Adrenal gland (tissue), 9 donors: ENCODE measurements at regions not wholly inside any gene's neighbourhood (a gene's known extent, or its start where the extent isn't known, plus 50 kb on each side); places are given as distances from the start of the nearest gene placed in this dataset.
"Not testable (repeated sequence)": the region's sequence is repeated elsewhere in the genome, so short reads cannot be mapped to it uniquely, and the experiment has no call there.

Source experiments
- DNase-seq, 7 donors: peaks; one replicate each; pipeline ENCODE4 v3.0.0-alpha.2; 2019 to 2020
- H3K27ac ChIP-seq, 5 donors: fragments of 200-600 bp; sonication (generic) in 4 of 5; 1 replicate in 3 of 5; 2 replicates in 2 of 5; pipeline versions ENCODE4 v1.5.1 to v1.8.0; 2016 to 2020; ENCODE audit warnings: mild to moderate bottlenecking in 1 of 5
- H3K27me3 ChIP-seq: fragments of 200-600 bp; 2 replicates; pipeline ENCODE4 v1.8.0; 2021
- H3K36me3 ChIP-seq, 2 donors: fragments of 200-600 bp; replicated peaks in 1 of 2; 1 replicate in 1 of 2; 2 replicates in 1 of 2; pipeline versions ENCODE4 v1.5.1 to v1.8.0; 2018 to 2022
- H3K4me1 ChIP-seq, 2 donors: fragments of 200-600 bp; replicated peaks in 1 of 2; 1 replicate in 1 of 2; 2 replicates in 1 of 2; pipeline versions ENCODE4 v1.5.1 to v1.8.0; 2018 to 2021
- H3K4me3 ChIP-seq, 4 donors: fragments of 200-600 bp; sonication (generic) in 3 of 4; one replicate each; pipeline ENCODE4 v1.5.1; 2016 to 2018
- H3K9me3 ChIP-seq, 3 donors: fragments of 200-600 bp; sonication (generic) in 1 of 3; replicated peaks in 1 of 3; 1 replicate in 2 of 3; 2 replicates in 1 of 3; pipeline versions ENCODE4 v1.5.1 to v1.8.0; 2016 to 2021
- CTCF ChIP-seq, 6 experiments: fragments of 450-650 bp in 4 of 6; fragments of 200-600 bp in 2 of 6; sonication (generic) in 1 of 6; IDR thresholded peaks; 1 replicate in 5 of 6; 2 replicates in 1 of 6; pipeline versions ENCODE4 v1.5.1 to v1.8.0; 2016 to 2021; ENCODE audit warnings: antibody characterized with exemption in 6 of 6, mild to moderate bottlenecking in 2 of 6, moderate library complexity in 1 of 6
- POLR2A ChIP-seq, 2 donors: fragments of 450-650 bp; IDR thresholded peaks; one replicate each; pipeline ENCODE4 v1.6.1; 2017; ENCODE audit warnings: antibody characterized with exemption in 2 of 2, mild to moderate bottlenecking in 2 of 2, moderate library complexity in 1 of 2
- WGBS, 4 donors: extraction: QIAGEN DNeasy Blood & Tissue Kit in 2 of 4; methylation state at CpG; one replicate each; pipeline versions ENCODE4 v1.1.5 to v1.1.7; 2013 to 2017; 5-methylcytosine and 5-hydroxymethylcytosine counted together
- intact Hi-C, 2 donors: fragments of 100-400 bp; cut with DNase I; formaldehyde crosslinking; loops; one replicate each; pipeline versions ENCODE4 v1.14.1 to v1.15.0; 2022 to 2023
- donor health status: healthy with polysubstance abuse.
- donor health status: Bipolar disorder and iron deficiency.
- donor health status: DM: yes; HTN: yes; CAD: no.
- donor health status: DM: no; HTN: no; CAD: no.
- donor health status: DM: no; HTN: no; CAD: no.

GRCh38 chr1:30446095-30446494, 277.3 kb downstream of the MATN1 start:
- no peaks in the 10 kb centered on the region for H3K9me3 ChIP-seq
- no peak overlapping the region for H3K27ac ChIP-seq
- peak in 1 of 7 donors; percentile 9 for DNase-seq
- no peaks in the 10 kb centered on the region for H3K36me3 ChIP-seq
- H3K4me1 ChIP-seq, result no peaks in the 10 kb centered on the region
- no peak overlapping the region for H3K4me3 ChIP-seq
- intact Hi-C loops, result no loop called here
- H3K27me3 ChIP-seq, result no peaks in the 10 kb centered on the region
- WGBS, 4 donors, result 51 to 76% (median 64%) methylated on average over 5 to 11 of the region's 11 CpGs
- TF ChIP-seq POLR2A (IDR thresholded peaks at IDR 0.05) (no peak), CTCF (IDR thresholded peaks at IDR 0.05) (no peak)

GRCh38 chr1:30445449-30445848, 277.9 kb downstream of the MATN1 start:
- peak in 1 of 7 donors; percentile 25 for DNase-seq
- WGBS, 4 donors, result 69 to 77% (median 70%) methylated on average over 10 of the region's 10 CpGs
- Histone ChIP-seq H3K27ac (no peak overlapping the region), H3K36me3 (no peaks in the 10 kb centered on the region), H3K9me3 (no peaks in the 10 kb centered on the region), H3K27me3 (no peaks in the 10 kb centered on the region), H3K4me1 (no peaks in the 10 kb centered on the region), H3K4me3 (no peak overlapping the region)
- intact Hi-C loops, result no loop called here
- TF ChIP-seq CTCF (IDR thresholded peaks at IDR 0.05), result no peak
- no peak for TF ChIP-seq POLR2A (IDR thresholded peaks at IDR 0.05)

DNA sequence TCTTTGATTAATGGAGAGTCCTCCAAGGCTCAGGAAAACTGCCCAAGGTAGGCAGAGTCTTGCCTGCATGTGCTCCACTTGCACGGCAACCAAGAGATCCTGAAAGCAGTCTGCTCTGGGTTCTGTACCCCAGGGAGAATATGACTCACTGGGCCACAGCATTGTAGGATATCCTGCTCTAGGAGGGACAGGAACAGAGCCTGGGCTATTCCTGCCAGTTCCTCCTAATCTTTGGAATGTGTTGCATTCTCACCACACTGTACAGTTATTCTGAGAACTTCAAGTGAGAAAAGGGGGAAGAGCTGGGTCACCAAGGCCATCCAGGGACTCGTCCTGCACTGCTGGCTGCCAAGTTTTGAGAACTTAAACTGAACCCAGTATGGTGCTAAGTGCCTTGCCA, 278.5 kb downstream of the MATN1 start:
- DNase-seq, result peak in 1 of 7 donors; percentile 4
- Histone ChIP-seq H3K4me1 (no peaks in the 10 kb centered on the region), H3K9me3 (no peaks in the 10 kb centered on the region), H3K4me3 (no peak overlapping the region), H3K27ac (no peak overlapping the region), H3K36me3 (no peaks in the 10 kb centered on the region), H3K27me3 (no peaks in the 10 kb centered on the region)
- 33 to 47% (median 43%) methylated on average over 2 of the region's 2 CpGs for WGBS, 4 donors
- no peak for TF ChIP-seq POLR2A (IDR thresholded peaks at IDR 0.05)
- TF ChIP-seq CTCF (IDR thresholded peaks at IDR 0.05), result no peak
- intact Hi-C loops, result no loop called here

DNA sequence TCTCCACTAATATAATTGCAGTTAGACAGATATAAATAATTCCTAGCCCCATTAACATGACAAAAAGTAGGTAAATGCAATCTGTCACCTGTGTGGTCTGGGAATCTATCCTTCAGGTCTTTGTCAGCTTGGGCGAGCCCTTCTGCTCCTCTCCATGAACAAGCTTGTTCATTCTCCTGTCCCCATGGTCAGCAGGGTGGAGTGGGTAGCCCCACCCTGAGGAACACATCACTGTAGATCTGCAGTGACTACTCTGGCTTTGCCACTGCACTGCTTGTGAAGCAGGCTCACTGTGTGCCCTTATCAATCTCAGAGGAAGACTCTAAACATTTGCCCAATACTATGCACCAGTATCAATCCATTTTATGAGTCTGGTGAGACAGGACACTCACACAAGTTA, 279.0 kb downstream of the MATN1 start:
- Histone ChIP-seq H3K36me3 (no peaks in the 10 kb centered on the region), H3K27me3 (no peaks in the 10 kb centered on the region), H3K27ac (no peak overlapping the region), H3K4me3 (no peak overlapping the region), H3K4me1 (no peaks in the 10 kb centered on the region), H3K9me3 (no peaks in the 10 kb centered on the region)
- TF ChIP-seq CTCF (IDR thresholded peaks at IDR 0.05) (no peak), POLR2A (IDR thresholded peaks at IDR 0.05) (no peak)
- 42 to 72% (median 65%) methylated on average over 1 of the region's 1 CpG for WGBS, 4 donors
- peak in 1 of 7 donors; percentile 33 for DNase-seq
- intact Hi-C loops, result no loop called here

DNA sequence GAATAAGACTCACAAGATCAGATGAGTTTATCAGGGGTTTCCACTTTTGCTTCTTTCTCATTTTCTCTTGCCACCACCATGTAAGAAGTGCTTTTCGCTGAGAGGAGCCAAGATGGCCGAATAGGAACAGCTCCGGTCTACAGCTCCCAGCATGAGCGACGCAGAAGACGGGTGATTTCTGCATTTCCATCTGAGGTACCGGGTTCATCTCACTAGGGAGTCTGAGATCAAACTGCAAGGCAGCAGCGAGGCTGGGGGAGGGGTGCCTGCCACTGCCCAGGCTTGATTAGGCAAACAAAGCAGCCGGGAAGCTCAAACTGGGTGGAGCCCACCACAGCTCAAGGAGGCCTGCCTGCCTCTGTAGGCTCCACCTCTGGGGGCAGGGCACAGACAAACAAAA, 285.1 kb downstream of the MATN1 start:
- H3K4me1 ChIP-seq, H3K9me3 ChIP-seq, H3K4me3 ChIP-seq, H3K36me3 ChIP-seq, H3K27me3 ChIP-seq, H3K27ac ChIP-seq, intact Hi-C loops: not testable (repeated sequence)
- 74 to 80% (median 76%) methylated on average over 7 to 9 of the region's 9 CpGs for WGBS, 4 donors
- peak in 1 of 7 donors; percentile 10 for DNase-seq
